ENCODE measurements at regions not wholly inside any gene's neighbourhood (a gene's known extent, or its start where the extent isn't known, plus 50 kb on each side); places are given as distances from the start of the nearest gene placed in this dataset.

DNA sequence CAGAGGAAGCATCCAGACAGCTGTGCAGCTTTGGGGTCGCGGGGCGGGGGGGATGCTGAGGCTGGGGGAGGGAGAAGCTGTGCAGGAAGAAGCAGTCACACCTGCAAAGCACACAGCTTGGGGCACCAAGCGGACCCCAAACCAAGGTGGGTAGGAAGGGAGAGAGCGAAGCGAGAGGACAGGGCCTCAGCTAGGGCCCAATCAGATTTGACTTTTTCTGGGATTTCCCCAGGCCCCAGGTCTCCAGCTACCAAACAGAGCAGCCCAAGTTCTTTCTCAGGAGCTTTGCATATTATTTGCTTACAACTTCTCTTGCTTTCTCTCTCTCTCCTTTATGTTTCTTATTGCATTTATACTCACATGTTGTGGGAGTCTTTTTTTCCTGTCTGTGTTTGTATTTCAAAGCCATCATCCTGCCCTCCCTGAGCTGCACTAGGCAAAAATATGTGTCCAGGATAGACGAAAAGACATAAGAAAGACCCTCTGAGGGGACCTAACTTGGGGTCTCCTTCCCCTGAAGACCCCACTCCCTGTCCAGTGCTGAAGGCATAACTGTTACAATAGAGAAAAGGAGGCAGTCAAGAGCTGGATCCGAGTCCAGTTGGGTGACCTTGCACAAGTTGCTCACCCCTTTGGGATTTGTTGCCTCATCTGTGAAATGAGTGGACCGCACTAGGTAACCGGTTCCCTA is 50.6 kb upstream of the SMNDC1 start:
- DNase-seq, result no peak

DNA sequence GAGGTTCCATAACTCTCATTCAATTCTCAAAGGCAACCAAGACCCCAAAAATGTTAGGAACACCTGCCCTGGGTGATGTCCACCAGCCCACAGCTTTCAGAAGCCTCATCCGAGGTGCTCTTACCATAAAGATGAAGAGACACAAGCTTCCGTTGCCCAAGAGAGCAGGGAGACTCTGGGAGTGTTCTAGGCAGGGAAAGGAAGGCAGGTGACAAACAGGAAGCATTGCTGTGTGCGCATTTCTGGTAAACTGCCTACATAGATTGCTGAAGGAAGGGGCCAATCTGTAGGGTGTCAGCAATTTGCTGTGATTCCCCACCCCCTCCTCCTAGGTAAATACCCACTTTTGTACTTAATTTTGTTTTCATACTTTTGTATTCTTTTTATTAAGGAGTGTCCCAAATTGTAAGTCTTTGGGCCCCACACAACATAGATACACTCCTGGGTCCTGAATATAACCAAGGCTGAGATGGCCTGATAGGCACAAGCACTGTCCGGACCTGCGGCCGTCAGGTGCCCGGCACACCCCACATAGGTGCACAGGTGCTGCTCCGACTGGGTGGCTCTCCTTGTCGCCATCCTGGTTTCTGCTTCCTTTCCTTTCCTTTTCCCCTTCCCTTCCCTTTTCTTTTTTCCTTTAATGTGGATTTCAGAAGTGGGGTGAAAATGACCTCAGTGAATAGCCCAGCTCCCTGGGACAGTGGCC is 51.4 kb upstream of the SMNDC1 start:
- DNase-seq, result no peak

DNA sequence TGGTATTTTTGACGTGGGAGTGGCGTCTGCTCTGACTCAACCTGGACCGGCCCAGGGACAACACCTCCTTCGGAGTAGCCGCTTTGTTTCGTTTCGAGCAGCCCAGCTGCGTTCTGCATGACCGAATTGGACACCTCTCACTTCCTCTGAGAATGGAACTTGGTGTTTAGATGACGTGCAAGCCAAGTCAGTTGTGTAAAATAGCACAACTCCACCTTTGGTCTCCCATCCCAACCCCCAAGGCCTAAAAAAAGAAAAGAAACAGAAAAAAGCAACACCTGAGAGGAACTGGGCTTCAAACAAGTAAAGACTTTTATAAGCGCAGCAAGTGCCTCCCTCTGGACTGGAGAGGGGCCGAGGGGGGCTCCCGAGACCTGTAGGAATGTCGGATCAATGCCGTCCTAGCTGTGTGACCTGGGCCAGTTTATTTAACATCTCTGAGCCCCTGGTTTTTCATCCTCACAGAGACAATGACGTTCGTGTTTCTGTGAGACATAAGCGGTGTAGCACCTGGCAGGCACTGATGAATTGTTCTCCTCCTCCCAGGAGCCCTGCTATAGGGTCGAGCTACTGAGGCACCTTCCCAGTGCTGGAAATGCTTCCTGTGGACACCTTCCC is 52.0 kb upstream of the SMNDC1 start:
- DNase-seq, result no peak

DNA sequence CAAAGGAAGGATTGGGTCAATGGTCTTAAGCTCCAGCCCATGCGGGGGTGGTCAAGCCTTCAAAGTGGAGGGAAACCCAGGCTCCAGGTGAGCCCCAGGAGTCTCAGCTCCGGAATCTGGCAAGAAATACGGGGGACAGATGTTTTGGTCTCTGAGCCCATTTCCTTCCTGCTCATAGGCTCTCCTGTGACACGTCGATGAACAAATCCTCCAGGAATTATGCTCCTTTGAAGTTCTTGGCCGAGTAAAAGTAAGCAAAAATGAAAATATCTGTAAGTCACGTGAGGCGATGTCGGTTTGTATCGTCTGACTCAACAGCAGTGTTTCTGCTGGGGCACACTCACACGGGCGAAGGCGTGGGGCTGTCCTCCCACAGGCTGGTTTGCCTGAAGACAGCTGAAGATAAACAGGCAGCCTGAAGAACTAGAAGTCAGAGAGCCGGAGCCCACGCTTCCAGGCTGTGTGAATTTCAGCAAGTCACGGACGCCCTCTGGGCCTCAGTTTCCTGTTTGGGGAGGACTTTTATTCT is 52.6 kb upstream of the SMNDC1 start:
- no peak for DNase-seq

DNA sequence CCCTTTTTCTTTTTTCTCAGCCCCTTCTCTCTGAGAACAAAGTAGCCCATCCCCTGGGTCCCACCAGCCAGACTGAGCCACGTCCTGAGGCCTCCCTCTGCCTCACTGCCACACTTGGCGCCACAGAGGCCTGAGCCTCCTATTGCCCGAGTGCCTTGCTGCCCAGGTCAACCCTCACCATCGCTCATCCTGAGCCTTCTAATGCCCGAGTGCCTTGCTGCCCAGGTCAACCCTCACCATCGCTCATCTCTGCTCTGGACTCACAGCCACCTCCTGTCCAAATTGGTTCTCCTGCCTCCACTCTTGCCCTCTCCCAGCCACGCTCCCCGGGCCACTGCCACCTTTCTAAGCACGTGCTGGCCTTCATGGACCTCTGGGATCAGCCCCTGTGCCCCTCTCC is 53.2 kb upstream of the SMNDC1 start:
- no peak for DNase-seq

DNA sequence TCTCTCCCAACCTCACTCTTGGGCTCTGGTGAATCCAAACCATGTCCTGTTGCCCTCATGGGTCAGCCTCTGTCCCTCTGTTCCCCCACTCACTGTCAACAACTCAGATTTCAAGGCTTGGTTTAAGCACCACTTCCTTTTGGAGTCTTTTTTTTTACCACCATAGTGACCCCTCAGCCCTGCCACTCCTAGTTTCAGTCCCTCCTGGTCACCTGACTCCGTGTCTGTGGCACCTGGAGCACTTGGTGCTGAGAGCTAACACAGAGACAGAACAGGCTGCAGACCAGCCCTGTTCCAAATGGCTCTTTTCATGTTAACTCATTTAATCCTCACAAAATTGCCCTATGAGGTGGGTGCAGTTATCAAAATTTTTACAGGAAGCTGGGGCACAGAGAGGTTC is 53.6 kb upstream of the SMNDC1 start:
- DNase-seq, result no peak

DNA sequence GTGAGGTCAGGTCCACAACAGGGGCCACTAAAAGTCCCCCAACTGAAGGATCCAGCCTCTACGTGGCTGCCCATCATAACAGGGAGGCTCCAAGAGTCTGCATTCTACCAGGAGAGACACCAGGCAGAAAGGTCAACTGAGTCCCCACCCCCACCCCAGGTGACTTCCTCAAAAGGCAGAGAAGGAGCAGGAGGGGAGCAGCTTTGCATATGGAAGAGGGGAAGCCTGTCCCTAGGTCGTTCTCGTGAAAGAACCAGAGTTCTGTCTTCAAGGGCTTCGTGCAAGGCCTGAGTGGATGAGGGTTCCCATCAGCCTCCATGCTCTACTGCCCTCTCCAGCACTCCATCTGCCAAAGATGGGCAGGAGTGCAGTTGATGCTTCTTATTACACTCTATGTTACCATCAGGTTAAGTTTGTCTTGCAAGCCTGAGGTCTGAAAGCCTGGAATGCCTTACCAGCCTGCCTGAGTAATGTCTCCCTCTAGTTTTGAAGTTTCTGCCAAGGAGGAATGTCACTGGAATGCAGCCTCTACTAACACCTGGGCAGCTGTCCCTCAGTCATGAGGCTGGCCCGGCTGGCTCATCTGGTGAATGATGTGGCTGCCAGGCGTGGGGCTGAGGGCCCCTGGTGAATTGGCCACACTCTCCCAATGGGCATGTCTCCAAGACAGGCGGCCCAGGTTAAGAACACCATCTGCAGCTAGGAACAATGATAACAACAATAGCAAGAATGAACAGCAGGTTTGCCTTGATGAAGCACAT is 54.3 kb upstream of the SMNDC1 start:
- no peak for DNase-seq

DNA sequence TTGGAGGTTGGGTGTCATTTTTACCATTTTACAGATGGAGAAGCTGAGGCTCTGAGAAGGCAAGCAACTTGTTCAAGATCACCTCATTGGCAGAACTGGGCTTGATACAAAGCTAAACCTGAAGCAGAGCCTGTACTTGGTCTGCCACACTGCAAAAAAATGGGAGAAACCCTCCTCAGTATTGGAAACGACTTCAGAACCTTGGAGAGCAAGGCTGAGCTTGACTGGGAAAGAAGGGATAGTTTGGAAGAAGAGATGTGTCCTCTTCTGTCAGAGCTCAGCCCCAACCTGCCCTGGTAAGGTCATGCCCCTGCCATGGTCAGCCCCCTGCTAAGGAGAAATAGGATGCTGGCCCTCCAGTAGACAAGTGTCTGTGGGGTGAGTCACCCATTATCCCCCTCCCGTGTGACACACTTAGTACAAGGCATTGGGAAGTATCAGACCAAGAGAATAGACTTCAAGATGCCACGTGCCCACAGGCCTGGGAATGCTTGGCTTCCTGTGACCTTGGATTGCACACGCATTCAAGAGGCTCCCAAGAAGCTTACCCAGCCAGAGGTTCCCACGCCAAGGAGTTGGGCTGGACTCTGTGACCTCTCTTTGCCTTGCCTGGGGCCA is 56.2 kb upstream of the SMNDC1 start:
- no peak for DNase-seq

DNA sequence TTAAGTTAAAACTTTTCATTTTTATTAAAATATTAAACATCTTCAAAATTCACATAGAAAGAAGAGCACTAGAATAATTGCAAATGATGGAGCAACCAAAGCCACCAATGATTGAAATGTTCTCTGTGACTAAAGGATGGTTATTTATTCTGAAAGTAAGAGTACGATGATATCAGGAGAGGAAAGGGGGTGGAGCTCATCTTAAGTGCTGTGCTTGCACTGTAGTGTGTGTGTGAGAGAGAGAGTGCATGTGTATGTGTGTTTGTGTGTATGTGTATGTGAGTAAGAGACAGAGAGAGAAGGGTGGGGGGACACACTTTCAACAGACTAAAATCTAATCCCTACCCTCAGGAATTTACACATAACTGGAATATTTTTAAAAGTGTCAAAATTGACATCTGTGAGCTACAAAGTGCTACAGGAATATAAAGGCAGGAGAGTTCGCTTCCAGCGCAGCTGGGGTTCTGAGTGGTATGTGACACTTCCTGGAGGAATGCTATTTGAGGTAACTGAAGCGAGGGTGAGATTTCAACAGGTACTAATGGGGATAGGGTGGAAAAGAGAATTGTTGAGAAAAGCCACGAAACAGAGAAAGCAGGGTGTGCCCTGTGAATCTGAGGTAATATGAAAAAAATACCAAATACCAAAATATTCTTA is 57.2 kb upstream of the SMNDC1 start:
- no peak for DNase-seq

DNA sequence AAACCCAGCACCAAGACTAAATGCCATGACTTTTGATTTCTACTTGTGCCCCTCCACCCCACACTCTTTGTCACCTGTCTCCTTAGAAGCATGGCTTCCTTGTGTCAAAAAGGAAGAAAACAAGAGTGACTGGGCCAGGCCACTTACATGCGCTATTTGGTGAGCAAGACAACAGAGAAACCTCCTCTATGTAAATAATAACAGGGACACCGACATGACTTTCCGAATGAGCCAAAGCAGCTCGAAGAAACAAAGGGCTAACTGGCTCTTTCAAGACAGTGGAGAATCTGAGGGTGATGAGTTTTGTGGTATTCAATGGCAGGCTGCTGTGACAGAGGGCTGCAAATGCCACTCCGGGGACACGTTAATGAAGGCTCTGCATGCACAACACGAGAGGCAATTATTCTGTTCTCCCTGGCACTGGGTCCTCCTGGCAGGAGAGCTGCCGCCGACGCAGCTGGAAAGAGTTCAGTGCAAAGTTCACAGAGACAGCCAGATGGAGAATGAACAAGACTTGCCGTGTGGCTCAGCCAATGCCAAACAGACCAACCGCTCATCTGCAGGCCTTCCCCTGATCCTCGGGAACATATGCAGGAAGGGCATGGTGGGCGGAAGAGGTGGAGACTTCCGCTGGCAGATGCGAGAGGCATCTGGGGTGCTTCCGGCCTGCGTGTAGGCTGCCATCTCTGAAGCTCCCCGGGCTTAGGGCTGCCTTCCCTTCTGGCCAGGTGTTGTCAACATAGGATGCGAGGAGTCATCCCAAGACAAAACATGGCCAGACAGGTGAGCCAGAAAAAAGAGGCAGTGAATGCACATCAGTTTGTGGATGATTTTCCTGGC is 59.1 kb upstream of the SMNDC1 start:
- DNase-seq, result no peak

DNA sequence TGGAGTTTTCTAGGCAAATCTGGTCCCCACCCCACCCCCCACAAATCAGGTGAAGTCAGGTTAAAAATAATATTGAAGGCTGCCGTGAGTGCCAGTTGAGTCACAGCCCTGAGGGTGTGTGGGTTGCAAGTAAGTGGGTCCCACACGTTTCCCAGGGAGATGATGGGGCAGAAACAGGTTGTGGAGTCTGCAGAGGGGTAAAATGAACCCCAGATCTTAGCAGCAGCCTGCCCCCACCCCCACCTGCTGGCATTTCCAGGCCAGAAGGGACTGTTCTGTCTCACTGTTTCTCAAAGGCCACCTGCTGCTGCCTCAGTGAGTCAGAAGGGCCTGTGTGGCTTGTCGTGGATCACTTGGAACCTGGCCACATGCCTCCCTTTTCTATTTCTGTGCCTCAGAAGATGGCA is 59.8 kb upstream of the SMNDC1 start:
- DNase-seq, result no peak

DNA sequence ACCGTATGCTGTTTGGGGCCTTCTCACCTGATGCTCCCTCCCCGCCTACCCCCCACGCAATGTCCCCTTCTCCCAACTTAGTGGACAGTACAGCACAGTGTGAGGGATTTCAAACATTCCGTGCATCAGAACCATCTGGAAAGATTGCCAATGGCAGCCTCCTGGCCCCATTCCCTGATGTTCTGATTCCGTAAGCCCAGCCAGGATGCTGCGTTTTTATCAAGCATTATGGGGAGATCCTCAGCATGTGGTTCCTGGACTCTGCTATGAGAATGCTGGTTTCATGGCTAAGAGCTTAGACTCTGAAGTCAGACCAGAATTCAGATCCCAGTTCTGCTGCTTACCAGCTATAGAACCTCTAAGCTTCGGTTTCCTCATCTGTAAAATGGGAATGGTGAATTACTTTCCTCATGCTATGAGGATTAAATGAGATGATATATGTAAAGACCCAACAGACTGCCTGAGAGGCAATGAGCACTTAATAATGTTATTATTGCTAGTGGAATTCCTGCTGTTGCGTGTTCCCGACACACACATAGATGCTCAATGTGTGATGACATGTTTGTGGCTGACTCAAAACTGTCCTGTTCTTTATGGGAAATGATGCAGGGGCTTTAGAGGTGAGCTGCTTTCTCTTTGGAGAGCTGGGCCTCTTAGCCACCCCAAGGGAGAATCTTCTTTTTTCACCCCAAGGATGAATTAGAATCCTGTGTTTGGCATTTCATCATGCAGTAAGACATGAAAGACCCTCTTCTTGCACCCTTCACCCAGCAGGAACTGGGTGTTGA is 60.8 kb upstream of the SMNDC1 start:
- DNase-seq, result no peak

DNA sequence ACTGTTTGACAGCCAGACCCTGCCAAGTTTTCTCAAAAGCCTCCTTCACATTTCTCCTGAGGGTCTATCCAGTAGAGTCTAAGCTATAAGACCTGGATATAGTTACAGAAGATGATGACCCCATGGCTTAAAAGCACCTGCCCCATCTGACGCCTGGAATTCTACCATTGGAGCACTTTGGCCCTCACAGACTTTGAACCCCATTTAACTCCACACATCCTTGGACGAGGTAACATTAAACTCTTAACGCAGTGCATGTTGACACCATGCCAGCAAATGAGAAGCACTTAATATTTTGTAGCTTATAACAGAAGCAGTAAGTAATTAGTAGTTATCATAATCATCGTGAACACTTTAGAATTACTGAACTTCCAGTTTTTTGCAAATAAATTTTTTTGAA is 61.9 kb upstream of the SMNDC1 start:
- DNase-seq, result no peak

DNA sequence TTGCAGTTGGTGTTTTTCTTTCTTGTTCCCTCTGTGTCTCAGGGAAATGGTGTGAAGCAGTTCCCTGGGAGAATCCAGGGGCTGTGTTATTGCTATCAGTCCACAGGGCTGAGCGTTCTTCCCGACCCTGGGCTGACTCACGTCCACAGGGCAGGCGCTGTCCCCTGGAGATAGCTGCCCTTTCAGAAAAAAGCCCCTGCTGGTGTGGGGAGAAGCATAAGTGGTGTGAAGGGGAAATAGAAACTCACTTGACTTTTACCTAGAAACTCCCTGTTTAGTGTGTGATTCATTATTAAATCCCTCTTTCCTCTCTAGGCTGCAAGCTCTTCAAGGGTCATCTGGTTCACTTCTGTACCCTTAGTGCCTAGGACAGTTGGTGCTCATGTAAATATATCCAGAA is 63.3 kb upstream of the SMNDC1 start:
- no peak for DNase-seq

DNA sequence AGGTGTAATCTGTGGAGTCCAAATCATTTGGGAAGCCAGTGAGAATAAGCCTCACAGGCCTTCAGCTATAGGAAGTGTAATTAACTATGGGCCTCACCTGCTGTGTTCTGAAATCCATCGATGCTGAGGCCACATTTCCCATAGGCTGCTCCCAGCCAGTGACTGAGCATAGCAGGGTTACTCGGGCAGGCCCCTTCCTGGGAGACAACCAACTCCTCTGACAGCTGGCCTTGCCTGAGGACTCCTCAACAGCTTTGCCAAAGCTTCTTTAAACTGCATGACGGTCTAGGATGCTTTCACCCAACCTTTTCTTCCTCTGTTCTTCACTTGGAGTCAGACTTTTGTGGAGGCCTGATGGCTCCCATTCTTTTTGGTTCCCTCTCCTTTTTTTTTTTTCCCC is 63.8 kb upstream of the SMNDC1 start:
- DNase-seq, result no peak

DNA sequence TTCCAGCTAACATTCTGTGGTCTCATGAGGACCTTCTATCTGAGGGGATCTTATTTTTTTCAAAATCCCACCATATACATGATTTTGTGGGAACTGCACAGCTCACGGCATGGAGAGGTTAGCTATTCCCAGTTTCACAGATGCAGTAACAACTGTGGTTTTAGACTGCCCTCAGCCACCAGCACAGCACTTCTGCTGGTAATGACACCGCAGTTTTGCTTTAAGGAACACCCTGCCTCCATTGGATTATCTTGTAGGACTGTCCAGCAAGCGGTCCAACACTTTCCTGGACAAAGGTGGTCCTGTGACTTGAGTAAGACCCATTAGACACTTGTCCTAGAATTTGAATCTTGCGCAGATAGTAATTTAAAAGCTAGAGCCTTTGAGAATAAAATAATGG is 65.3 kb upstream of the SMNDC1 start:
- no peak for DNase-seq

DNA sequence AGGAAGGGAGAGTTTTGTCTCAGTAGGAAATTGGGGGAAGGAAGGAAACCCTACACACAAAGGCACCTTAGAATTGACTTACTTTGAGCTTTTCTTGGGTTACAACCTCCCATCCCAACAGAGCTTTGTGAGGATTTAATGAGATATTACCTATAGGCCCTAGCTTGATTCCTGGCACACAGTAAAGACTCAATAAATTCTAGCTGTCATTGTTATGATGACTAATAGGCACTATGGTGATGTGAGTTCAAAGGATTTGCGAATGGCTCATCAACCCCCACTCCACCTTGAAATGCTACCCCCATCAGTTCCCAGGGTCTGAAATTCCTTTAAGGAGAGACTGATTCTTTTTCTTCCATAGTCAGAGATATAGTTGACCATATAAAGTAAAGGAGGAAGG is 67.9 kb upstream of the SMNDC1 start:
- no peak for DNase-seq

DNA sequence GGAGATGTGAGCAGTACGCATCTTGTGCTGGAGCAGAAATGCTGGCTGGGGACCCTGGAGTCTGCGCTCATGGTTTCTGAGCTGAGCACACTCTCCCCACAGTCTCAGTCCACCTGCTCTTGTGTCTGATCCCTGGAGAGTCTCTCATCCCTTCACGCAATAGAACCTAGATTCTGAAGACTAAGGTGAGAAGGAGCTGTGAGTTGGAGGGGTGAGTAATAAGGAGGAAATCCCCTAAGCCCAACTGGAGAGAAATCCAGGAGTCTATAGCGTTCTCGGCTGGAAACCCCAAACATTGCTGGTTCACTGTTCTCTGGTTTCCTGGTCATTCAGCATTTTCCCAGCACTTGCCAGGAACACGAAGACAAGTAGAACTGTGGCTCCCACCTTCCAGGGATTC is 68.3 kb upstream of the SMNDC1 start:
- DNase-seq, result no peak

DNA sequence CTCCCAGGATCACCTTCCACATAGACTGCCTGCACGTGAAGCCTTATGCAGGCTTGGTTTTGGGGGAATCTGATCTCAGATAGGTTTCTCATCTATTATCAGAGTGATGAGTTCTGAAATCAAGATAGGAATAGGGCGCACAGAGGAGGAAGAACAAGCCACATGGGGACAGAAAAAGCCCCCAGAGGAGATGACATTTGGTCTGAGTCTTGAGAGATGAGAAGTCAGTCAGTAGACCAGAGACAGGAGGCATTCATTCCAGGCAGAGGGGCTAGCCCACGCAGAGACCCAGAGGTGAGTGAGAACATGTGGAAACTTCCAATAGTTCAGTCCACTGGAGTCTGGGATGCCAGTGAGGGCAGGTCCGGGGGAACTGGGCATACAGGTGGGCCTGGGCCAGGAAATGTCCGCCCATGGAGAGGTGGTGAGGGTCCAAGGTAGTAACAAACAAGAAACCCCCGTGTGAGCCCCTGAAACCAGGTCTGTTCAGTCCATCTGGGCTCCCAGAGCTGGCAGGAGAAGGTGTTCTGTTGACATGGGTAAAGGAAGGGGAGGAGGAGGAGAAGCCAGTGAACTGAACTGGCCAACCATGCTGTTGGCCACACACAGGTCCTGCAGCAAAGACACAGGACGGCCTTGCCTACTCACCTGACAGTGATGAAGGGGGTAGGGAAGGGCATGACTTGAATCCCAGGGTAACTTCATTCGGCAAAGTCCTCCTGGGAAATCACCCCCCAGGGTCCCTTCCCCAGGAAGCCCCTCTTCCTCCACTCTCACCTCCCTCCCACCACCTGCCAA is 69.3 kb upstream of the SMNDC1 start:
- no peak for DNase-seq

DNA sequence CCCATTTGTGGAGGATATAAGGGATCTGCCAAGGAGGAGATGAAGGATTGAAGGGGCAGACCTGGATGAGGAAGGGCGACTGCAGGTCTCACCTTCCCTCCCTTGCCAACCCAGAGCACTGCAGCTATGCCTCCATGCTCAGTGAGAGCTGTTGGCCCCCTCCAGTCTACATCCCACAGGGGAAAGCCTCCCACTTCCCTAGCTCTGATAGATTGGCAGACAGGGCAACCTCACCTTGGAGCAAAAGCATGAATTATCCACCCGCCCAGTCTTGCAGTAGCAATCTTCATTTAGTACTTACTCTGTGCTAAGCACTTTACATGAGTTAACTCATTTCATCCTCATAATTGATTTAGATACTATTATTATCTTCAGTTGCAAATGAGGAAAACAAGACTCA is 70.4 kb upstream of the SMNDC1 start:
- no peak for DNase-seq

All from hematopoietic multipotent progenitor cell treated with erythropoietin and hydrocortisone succinate and interleukin-3 and kit ligand, for 8 days (in vitro differentiated cells).